ENCODE measurements at regions not wholly inside any gene's neighbourhood (a gene's known extent, or its start where the extent isn't known, plus 50 kb on each side); places are given as distances from the start of the nearest gene placed in this dataset.

GRCh38 chr18:38526922-38527321 is 961.3 kb upstream of the CELF4 start:
- Histone ChIP-seq H3K4me3 (replicated peaks in 1 of 3; ENCODE audit: insufficient read depth in 1 of 3, low read depth in 1 of 3, low read length in 3 of 3) (no peak overlapping the region), H3K27me3 (ENCODE audit: control insufficient read depth in 2 of 2, insufficient read depth in 2 of 2, low read length in 2 of 2) (no peaks in the 10 kb centered on the region), H3K9me3 (replicated peaks; ENCODE audit: control insufficient read depth, insufficient read depth, low read length) (peaks cover 4% of the 10 kb centered on the region), H3K9ac (replicated peaks; ENCODE audit: extremely low read depth, insufficient read depth, low read length) (no peak overlapping the region), H3K4me2 (ENCODE audit: insufficient read depth, low read length) (no peak overlapping the region), H3K9me1 (replicated peaks; ENCODE audit: control insufficient read depth, extremely low read depth, insufficient read depth, low read length) (no peaks in the 10 kb centered on the region), H3K27ac (ENCODE audit: insufficient read depth, low read depth, low read length) (no peak overlapping the region), H3K36me3 (ENCODE audit: control insufficient read depth in 2 of 2, extremely low read depth in 1 of 2, insufficient read depth in 2 of 2, low read length in 2 of 2) (no peaks in the 10 kb centered on the region), H4K20me1 (replicated peaks; ENCODE audit: control insufficient read depth, extremely low read depth, insufficient read depth, low read length) (no peaks in the 10 kb centered on the region), H3K4me1 (ENCODE audit: control insufficient read depth, extremely low read depth, insufficient read depth, low read length) (no peaks in the 10 kb centered on the region), H3K79me2 (ENCODE audit: control insufficient read depth, insufficient read depth, low read length) (no peaks in the 10 kb centered on the region), H2AFZ (ENCODE audit: low read depth, low read length) (no peak overlapping the region)
- TF ChIP-seq EZH2 (IDR thresholded peaks at IDR 0.05; ENCODE audit: borderline replicate concordance, low read depth, low read length, severe bottlenecking) (no peak), FOS (IDR thresholded peaks at IDR 0.05; ENCODE audit: borderline replicate concordance, insufficient read depth, low read length) (no peak), JUN (IDR thresholded peaks at IDR 0.05; ENCODE audit: borderline replicate concordance, insufficient read depth, insufficient read length, low read depth) (no peak), MYC (IDR thresholded peaks at IDR 0.05; ENCODE audit: low read depth, low read length) (no peak), CTCF (IDR thresholded peaks at IDR 0.05; ENCODE audit: extremely low read depth in 1 of 2, insufficient read depth in 1 of 2, low read depth in 1 of 2, low read length in 2 of 2) (no peak), GATA2 (IDR thresholded peaks at IDR 0.05; ENCODE audit: insufficient read depth, insufficient read length, low read depth, low read length) (no peak)
- TF ChIP-seq, protein P1, sequence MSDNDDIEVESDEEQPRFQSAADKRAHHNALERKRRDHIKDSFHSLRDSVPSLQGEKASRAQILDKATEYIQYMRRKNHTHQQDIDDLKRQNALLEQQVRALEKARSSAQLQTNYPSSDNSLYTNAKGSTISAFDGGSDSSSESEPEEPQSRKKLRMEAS (IDR thresholded peaks at IDR 0.05; ENCODE audit: insufficient read depth, insufficient read length): no peak
- intact Hi-C loops (cut with micrococcal nuclease) (no loop called here), dilution Hi-C loops (cut with MboI; ENCODE audit: extremely low pct_ligation_motif_present, low sequenced_read_pairs) (no loop called here)
- CTCF ChIA-PET: no interaction called here
- no TSS peak for BruUV-seq (replicated peaks)
- DNase-seq (ENCODE audit: low read depth, low spot score) (no peak), FAIRE-seq (no peak)
- POLR2A ChIA-PET: no interaction called here

All from endothelial cell of umbilical vein (primary cell).